GM13976 (cell line): ENCODE measurements at regions not wholly inside any gene's neighbourhood (a gene's known extent, or its start where the extent isn't known, plus 50 kb on each side); places are given as distances from the start of the nearest gene placed in this dataset.

Source experiments
- DNase-seq: peaks from one replicate; pipeline ENCODE4 v3.0.0; 2012; ENCODE audit warnings: low spot score
- in situ Hi-C: fragments of 300-500 bp; cut with MboI; formaldehyde crosslinking; loops from one replicate; pipeline ENCODE4 v1.12.0; 2022; ENCODE audit warnings: low sequenced_read_pairs, mixed read lengths, inconsistent platforms; ENCODE audit not compliant: unreplicated experiment
- TF ChIP-seq, protein P1 (sequence below): IDR thresholded peaks from 2 replicates; pipeline ENCODE4 v1.5.1; 2012; ENCODE audit warnings: borderline replicate concordance, mild to moderate bottlenecking; ENCODE audit not compliant: insufficient read depth; ENCODE audit errors: extremely low read depth, missing control alignments, control extremely low read depth

GRCh38 chr4:125397226-125397625 is 82.5 kb downstream of the FAT4 start:
- DNase-seq: no peak
- TF ChIP-seq, protein P1, sequence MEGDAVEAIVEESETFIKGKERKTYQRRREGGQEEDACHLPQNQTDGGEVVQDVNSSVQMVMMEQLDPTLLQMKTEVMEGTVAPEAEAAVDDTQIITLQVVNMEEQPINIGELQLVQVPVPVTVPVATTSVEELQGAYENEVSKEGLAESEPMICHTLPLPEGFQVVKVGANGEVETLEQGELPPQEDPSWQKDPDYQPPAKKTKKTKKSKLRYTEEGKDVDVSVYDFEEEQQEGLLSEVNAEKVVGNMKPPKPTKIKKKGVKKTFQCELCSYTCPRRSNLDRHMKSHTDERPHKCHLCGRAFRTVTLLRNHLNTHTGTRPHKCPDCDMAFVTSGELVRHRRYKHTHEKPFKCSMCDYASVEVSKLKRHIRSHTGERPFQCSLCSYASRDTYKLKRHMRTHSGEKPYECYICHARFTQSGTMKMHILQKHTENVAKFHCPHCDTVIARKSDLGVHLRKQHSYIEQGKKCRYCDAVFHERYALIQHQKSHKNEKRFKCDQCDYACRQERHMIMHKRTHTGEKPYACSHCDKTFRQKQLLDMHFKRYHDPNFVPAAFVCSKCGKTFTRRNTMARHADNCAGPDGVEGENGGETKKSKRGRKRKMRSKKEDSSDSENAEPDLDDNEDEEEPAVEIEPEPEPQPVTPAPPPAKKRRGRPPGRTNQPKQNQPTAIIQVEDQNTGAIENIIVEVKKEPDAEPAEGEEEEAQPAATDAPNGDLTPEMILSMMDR: no peak
- in situ Hi-C loops: no loop called here

DNA sequence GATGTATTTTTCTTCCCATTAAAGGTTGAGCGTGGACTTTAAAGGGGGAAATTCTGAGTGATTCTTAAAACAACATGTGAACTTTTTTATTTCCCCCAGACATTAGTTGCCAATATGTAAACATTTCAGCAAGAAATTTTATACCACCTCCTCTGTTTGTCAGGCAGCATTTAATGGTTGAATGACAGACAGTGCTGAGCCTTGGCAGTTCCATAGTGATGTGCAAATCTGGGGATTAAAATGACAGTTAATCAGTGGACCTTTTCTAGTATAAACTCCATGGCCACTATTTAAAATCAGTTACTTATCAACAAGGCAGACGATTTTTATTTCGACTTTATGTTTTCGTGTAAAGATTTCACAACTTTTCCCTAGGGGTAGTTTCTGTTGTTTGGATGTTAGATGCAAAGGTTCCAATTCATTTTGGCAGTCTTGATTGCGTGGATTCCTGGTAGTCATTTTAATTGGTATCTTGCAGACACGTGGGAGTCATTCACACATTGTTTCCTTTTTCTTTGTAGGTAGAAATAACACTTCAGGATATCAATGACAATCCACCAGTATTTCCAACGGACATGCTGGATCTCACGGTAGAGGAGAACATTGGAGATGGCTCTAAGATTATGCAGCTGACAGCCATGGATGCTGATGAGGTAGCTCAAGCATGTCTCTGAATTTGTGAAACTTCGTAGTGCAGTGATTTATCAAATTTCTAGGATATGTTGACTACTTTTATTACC is 83.7 kb downstream of the FAT4 start:
- DNase-seq: no peak
- TF ChIP-seq, protein P1: no peak
- in situ Hi-C loops: no loop called here

DNA sequence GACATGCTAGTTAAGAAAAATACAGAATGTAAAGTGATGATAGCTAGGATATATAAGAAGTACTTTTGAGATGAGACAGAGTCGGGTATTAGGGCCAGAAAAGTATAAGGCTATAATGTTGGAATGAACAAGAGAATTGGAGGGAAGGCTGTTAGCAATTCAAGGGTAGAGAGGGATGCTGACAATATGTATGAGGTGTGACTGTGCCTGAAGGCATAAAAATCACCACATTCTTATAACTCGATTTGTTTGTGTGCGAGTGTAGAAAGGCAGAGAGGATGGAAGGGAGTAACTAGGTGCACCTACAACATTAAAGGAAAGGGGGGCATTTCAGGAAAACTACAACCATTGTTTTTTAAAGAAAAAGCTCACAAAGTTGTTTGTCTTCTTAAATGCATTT is 86.0 kb downstream of the FAT4 start:
- no peak for DNase-seq
- TF ChIP-seq, protein P1: no peak
- in situ Hi-C loops: no loop called here

- no peak for DNase-seq
- in situ Hi-C loops: no loop called here
- TF ChIP-seq, protein P1: no peak
These were observed 87.0 kb downstream of the FAT4 start for GRCh38 chr4:125401784-125402183.

- in situ Hi-C loops: no loop called here
- no peak for DNase-seq
These were observed 105.8 kb downstream of the FAT4 start for GRCh38 chr4:125420526-125420925.

DNA sequence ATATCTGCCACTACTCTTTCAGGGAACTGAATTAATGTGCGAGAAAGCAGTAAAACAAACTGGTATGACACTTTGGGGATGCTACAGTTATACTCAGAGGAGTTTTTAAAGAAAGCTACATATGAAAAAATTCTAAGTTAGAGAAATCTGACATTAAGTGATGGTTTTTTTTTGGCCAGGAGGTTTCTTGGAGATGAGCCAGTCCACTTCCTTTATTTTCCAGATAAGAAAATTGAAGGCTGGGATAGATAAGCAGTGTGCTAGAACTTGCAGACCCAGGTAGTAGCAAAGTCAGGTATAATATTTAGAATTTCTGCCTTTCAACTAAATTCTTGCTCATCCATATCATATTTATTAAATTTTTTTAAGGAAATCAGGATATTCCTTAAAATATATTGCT is 106.8 kb downstream of the FAT4 start:
- in situ Hi-C loops: no loop called here
- no peak for DNase-seq
- TF ChIP-seq, protein P1: no peak

More at GRCh38 chr4:125420526-125420925, 105.8 kb downstream of the FAT4 start:
- TF ChIP-seq, protein P1: no peak
